ENCODE measurements at regions not wholly inside any gene's neighbourhood (a gene's known extent, or its start where the extent isn't known, plus 50 kb on each side); places are given as distances from the start of the nearest gene placed in this dataset.

DNA sequence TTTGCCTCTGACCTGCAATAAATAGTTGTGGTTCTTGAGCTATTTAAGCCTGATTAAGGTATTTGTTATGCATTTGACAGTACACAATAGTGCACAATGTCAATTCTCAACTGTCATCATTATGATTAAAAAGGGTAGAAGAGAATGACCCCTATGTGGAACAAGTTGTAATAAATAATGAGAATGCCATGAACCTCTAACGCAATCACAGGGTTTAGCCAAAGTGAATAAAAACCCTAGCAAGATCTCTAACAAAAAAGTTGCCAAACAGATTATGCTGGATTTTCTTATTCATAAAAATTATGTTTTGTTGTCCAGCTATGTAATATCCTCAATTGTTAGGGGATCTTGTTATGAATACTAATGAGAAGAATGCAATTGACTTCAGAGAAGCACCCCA lies 387.4 kb downstream of the GPAT3 start:
- TF ChIP-seq, protein P1, sequence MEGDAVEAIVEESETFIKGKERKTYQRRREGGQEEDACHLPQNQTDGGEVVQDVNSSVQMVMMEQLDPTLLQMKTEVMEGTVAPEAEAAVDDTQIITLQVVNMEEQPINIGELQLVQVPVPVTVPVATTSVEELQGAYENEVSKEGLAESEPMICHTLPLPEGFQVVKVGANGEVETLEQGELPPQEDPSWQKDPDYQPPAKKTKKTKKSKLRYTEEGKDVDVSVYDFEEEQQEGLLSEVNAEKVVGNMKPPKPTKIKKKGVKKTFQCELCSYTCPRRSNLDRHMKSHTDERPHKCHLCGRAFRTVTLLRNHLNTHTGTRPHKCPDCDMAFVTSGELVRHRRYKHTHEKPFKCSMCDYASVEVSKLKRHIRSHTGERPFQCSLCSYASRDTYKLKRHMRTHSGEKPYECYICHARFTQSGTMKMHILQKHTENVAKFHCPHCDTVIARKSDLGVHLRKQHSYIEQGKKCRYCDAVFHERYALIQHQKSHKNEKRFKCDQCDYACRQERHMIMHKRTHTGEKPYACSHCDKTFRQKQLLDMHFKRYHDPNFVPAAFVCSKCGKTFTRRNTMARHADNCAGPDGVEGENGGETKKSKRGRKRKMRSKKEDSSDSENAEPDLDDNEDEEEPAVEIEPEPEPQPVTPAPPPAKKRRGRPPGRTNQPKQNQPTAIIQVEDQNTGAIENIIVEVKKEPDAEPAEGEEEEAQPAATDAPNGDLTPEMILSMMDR (IDR thresholded peaks at IDR 0.05), result no peak
- TF ChIP-seq POLR2A (IDR thresholded peaks at IDR 0.05), result no peak
- TF ChIP-seq POLR2AphosphoS5 (IDR thresholded peaks at IDR 0.05; ENCODE audit: insufficient read depth in 1 of 2, low read depth in 1 of 2), result no peak

All from vagina (tissue), 2 donors.